PC-3 (cell line): ENCODE measurements at regions not wholly inside any gene's neighbourhood (a gene's known extent, or its start where the extent isn't known, plus 50 kb on each side); places are given as distances from the start of the nearest gene placed in this dataset.

Source experiments
- ATAC-seq: fragments of 200-7000 bp; cut with Tn5 transposase; 2 replicates; pipeline ENCODE4 v1.9.1; 2020; ENCODE audit warnings: mild to moderate bottlenecking, moderate library complexity
- BruUV-seq: library from RNA; stranded (reverse); fragments of 400-500 nt; replicated peaks from 2 replicates; lab custom pipeline; 2021; lab: Mats Ljungman, UMichigan
- CTCF ChIA-PET: fragments of 300-600 bp; sonication (Branson Sonifier 250); formaldehyde crosslinking; loops from one replicate; lab custom pipeline; 2022; ENCODE audit warnings: antibody characterized with exemption; lab: Charles Lee
- POLR2A ChIA-PET: fragments of 300-600 bp; sonication (Branson Sonifier 250); formaldehyde crosslinking; loops from one replicate; lab custom pipeline; 2022; ENCODE audit warnings: antibody characterized with exemption; ENCODE audit not compliant: unreplicated experiment; lab: Charles Lee
- DNase-seq: peaks from one replicate; pipeline ENCODE4 v3.0.0-alpha.2; 2015
- H2AFZ ChIP-seq: fragments of 300-600 bp; sonication (generic); 2 replicates; pipeline ENCODE4 v1.6.0; 2016; ENCODE audit warnings: antibody characterized with exemption, low read length
- H3F3A ChIP-seq: fragments of 300-600 bp; sonication (generic); one replicate; pipeline ENCODE4 v1.6.0; 2017; ENCODE audit warnings: antibody characterized with exemption, low read length, control low read depth, mild to moderate bottlenecking; ENCODE audit not compliant: unreplicated experiment
- H3K27ac ChIP-seq: fragments of 300-600 bp; sonication (generic); 2 replicates; pipeline ENCODE4 v1.5.1; 2016; ENCODE audit warnings: mild to moderate bottlenecking, low read length
- H3K27me3 ChIP-seq: fragments of 300-600 bp; sonication (generic); 2 replicates; pipeline ENCODE4 v1.6.1; 2016; ENCODE audit warnings: low read length, mixed read lengths
- H3K36me3 ChIP-seq: fragments of 300-600 bp; sonication (generic); 2 replicates; pipeline ENCODE4 v1.6.1; 2016; ENCODE audit warnings: low read depth, mixed run types, low read length, mixed read lengths
- H3K4me1 ChIP-seq: fragments of 300-600 bp; sonication (generic); 2 replicates; pipeline ENCODE4 v1.5.1; 2016; ENCODE audit warnings: low read length; ENCODE audit not compliant: insufficient read depth
- H3K4me2 ChIP-seq: fragments of 300-600 bp; sonication (generic); 2 replicates; pipeline ENCODE4 v1.6.0; 2016; ENCODE audit warnings: low read length
- H3K4me3 ChIP-seq: fragments of 300-600 bp; sonication (generic); 2 replicates; pipeline ENCODE4 v1.5.1; 2016; ENCODE audit warnings: mild to moderate bottlenecking, low read length, mixed read lengths
- H3K79me2 ChIP-seq: fragments of 300-600 bp; sonication (generic); 2 replicates; pipeline ENCODE4 v1.6.1; 2017; ENCODE audit warnings: low read length, mixed read lengths
- H3K9ac ChIP-seq: fragments of 300-600 bp; sonication (generic); 2 replicates; pipeline ENCODE4 v1.6.0; 2016; ENCODE audit warnings: mild to moderate bottlenecking, low read length
- H3K9me2 ChIP-seq: fragments of 300-600 bp; sonication (generic); replicated peaks from 2 replicates; pipeline ENCODE4 v1.6.1; 2016; ENCODE audit warnings: mixed run types, low read length, mixed read lengths
- H3K9me3 ChIP-seq: fragments of 300-600 bp; sonication (generic); 2 replicates; pipeline ENCODE4 v1.6.1; 2016; ENCODE audit warnings: low read length, mixed read lengths
- H4K20me1 ChIP-seq: fragments of 300-600 bp; sonication (generic); 2 replicates; pipeline ENCODE4 v1.6.1; 2016; ENCODE audit warnings: low read length, mixed read lengths
- CTCF ChIP-seq: fragments of 300-600 bp; sonication (generic); conservative IDR thresholded peaks from 2 replicates; pipeline ENCODE4 v1.5.1; 2017; ENCODE audit warnings: antibody characterized with exemption, low read depth, mild to moderate bottlenecking, low read length
- EZH2 ChIP-seq: fragments of 300-600 bp; sonication (generic); IDR thresholded peaks from one replicate; pipeline ENCODE4 v1.6.1; 2017; ENCODE audit warnings: antibody characterized with exemption, mild to moderate bottlenecking, low read length; ENCODE audit not compliant: unreplicated experiment
- EZH2phosphoT487 ChIP-seq: fragments of 300-600 bp; sonication (generic); IDR thresholded peaks from 2 replicates; pipeline ENCODE4 v1.6.1; 2018; ENCODE audit warnings: mild to moderate bottlenecking, antibody characterized with exemption, low read length, borderline replicate concordance
- intact Hi-C: fragments of 100-400 bp; cut with micrococcal nuclease; formaldehyde crosslinking; loops from 2 replicates; pipeline ENCODE4 v1.9.0; 2023

- Histone ChIP-seq H3K9ac (no peak overlapping the region), H3K4me3 (no peak overlapping the region), H3K4me1 (no peaks in the 10 kb centered on the region), H2AFZ (no peak overlapping the region), H3K27ac (no peak overlapping the region), H3K36me3 (no peaks in the 10 kb centered on the region), H3K4me2 (no peak overlapping the region), H3K9me3 (0 out of 2 replicates have a peak, but pooled peaks cover 3% of the 10 kb centered on the region), H4K20me1 (no peaks in the 10 kb centered on the region), H3K79me2 (no peaks in the 10 kb centered on the region), H3K9me2 (no peaks in the 10 kb centered on the region), H3F3A (no peaks in the 10 kb centered on the region), H3K27me3 (no peaks in the 10 kb centered on the region)
- BruUV-seq = no TSS peak
- TF ChIP-seq CTCF (no peak), EZH2phosphoT487 (no peak), EZH2 (no peak)
- ATAC-seq (no peak), DNase-seq (no peak)
- POLR2A ChIA-PET = no interaction called here
- CTCF ChIA-PET = no interaction called here
- intact Hi-C loops = no loop called here
Measured at GRCh38 chr5:164679461-164679860, 1174.0 kb downstream of the MAT2B start.

DNA sequence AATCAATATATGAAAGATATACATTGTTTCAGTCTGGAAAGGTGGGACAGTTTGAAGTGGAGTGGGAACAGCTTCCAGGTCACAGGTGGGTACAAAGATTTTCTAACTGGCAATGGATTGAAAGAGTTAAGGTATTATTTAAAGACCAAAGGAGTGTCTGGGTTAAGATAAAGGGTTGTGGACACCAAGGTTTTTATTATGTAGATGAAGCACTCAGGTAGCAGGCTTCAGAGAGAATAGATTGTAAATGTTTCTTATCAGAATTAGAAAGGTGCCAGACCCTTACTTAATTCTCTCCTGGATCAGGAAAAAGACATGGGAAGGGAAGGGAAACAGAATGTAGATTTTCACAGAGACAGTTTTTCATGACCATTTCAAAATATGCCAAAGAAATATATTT lies 1174.8 kb downstream of the MAT2B start:
- no peak for TF ChIP-seq EZH2phosphoT487
- no peak for TF ChIP-seq CTCF
- TF ChIP-seq EZH2 = no peak
- no peak overlapping the region for H3K4me3 ChIP-seq
- no peak overlapping the region for H2AFZ ChIP-seq
- H3F3A ChIP-seq = no peaks in the 10 kb centered on the region
- no TSS peak for BruUV-seq
- CTCF ChIA-PET = no interaction called here
- 0 out of 2 replicates have a peak, but pooled peaks cover 3% of the 10 kb centered on the region for H3K9me3 ChIP-seq
- no peaks in the 10 kb centered on the region for H3K79me2 ChIP-seq
- H3K9ac ChIP-seq = no peak overlapping the region
- no peaks in the 10 kb centered on the region for H4K20me1 ChIP-seq
- ATAC-seq = no peak
- H3K4me2 ChIP-seq = no peak overlapping the region
- no peaks in the 10 kb centered on the region for H3K9me2 ChIP-seq
- POLR2A ChIA-PET = no interaction called here
- no peaks in the 10 kb centered on the region for H3K27me3 ChIP-seq
- H3K27ac ChIP-seq = no peak overlapping the region
- no peaks in the 10 kb centered on the region for H3K36me3 ChIP-seq
- no peaks in the 10 kb centered on the region for H3K4me1 ChIP-seq
- DNase-seq = no peak
- intact Hi-C loops = no loop called here

DNA sequence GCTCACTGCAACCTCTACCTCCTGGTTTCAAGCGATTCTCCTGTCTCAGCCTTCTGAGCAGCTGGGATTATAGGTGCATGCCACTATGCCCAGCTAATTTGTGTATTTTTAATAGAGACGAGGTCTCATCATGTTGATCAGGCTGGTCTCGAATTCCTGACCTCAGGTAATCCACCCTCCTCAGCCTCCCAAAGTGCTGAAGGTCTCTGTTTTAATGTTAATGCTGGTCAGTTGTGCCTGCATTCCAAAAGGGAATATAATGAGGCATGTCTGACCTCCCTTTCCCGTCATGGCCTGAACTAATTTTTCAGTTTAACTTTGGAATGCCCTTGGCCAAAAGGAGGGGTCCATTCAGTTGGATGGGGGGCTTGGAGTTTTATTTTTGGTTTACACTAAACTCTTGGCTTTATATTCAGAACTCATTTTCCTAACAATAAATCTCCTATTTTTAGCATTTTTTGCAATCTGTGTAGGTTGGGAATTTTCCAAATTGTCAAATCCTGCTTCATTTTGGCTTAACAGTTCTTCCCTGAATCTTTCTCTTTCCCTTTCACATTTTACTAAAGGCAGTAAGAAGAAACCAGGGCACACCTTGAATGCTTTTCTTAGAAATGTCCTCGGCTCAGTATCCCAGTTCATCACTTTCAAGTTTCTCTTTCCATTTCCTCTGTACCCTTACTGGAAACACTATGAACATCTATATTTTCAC lies 1175.5 kb downstream of the MAT2B start:
- Histone ChIP-seq H3K79me2 (no peaks in the 10 kb centered on the region), H3K27ac (no peak overlapping the region), H3K36me3 (no peaks in the 10 kb centered on the region), H3K9me2 (no peaks in the 10 kb centered on the region), H3K27me3 (no peaks in the 10 kb centered on the region), H3K4me2 (no peak overlapping the region), H4K20me1 (no peaks in the 10 kb centered on the region), H3K4me1 (no peaks in the 10 kb centered on the region), H3K9me3 (0 out of 2 replicates have a peak, but pooled peaks cover 3% of the 10 kb centered on the region), H3K4me3 (no peak overlapping the region), H3K9ac (no peak overlapping the region), H3F3A (no peaks in the 10 kb centered on the region), H2AFZ (no peak overlapping the region)
- no TSS peak for BruUV-seq
- CTCF ChIA-PET = no interaction called here
- POLR2A ChIA-PET = no interaction called here
- no peak for DNase-seq
- intact Hi-C loops = no loop called here
- ATAC-seq = no peak
- TF ChIP-seq EZH2phosphoT487 (no peak), EZH2 (no peak), CTCF (no peak)
